ENCODE measurements at regions not wholly inside any gene's neighbourhood (a gene's known extent, or its start where the extent isn't known, plus 50 kb on each side); places are given as distances from the start of the nearest gene placed in this dataset.

- TF ChIP-seq CTCF (IDR thresholded peaks at IDR 0.05) = no peak
- no peak for TF ChIP-seq POLR2A (IDR thresholded peaks at IDR 0.05)
Measured at GRCh38 chr13:44317752-44318151, 55.9 kb upstream of the SERP2 start.

Measured in tibial nerve (tissue), 3 donors.